ENCODE measurements at regions not wholly inside any gene's neighbourhood (a gene's known extent, or its start where the extent isn't known, plus 50 kb on each side); places are given as distances from the start of the nearest gene placed in this dataset.
A peak's percentile ranks its signal among the peaks of the same experiment; 100 is the strongest.

DNA sequence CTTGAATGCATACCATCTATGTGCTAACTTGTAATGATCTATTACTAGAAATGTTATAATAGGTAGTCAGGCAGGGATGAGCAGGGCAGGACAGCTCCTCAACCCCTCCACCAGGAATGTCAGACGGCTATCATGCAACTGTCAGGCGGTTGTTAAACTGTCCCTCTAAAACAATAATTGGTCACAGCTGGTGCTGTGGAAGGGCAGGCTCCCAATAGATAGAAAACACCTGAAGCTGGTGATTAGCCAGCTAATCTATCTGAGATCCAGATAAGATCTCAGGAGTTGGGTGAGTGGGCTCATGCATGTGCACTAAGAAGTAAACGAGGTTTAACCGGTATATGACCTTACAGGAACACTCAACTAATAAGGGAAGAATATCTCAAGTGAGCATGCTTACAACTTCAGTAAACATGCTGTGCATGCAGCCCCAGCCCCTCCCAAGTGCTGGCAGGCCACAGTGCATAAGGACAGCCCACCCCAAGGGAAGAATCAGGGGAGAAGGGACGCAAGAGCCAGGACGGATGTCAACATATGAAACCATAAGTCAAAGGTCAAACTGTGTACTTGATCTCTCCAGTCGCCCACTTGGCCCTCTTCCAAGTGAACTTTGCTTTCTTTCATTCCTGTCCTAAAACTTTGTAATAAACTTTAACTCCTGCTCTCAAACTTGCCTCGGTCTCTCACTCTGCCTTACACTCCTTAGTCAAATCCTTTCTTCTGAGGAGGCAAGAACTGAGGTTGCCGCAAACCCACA is 566.2 kb upstream of the NRSN1 start (continued):
- TF ChIP-seq, protein P1, sequence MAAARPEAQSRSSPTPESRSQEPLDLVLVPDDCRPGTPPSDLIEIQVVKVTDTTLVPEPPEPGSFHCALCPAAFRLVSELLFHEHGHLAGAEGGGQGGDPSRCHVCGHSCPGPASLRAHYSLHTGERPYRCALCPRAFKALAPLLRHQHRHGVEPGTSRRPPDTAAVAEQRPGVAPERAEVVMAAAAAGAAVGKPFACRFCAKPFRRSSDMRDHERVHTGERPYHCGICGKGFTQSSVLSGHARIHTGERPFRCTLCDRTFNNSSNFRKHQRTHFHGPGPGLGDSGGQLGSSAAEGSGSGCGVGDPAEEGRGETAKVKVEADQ (CRISPR knock-in tag; IDR thresholded peaks at IDR 0.05; ENCODE audit: borderline replicate concordance) = no peak
- TF ChIP-seq TP53 (CRISPR knock-in tag; conservative IDR thresholded peaks at IDR 0.05) (no peak), NKX3-1 (CRISPR knock-in tag; IDR thresholded peaks at IDR 0.05) (no peak), ZNF549 (CRISPR knock-in tag; IDR thresholded peaks at IDR 0.05) (no peak), RFXANK (CRISPR knock-in tag; IDR thresholded peaks at IDR 0.05) (no peak), MEF2D (CRISPR knock-in tag; IDR thresholded peaks at IDR 0.05) (no peak), ZNF30 (CRISPR knock-in tag; IDR thresholded peaks at IDR 0.05) (no peak), SOX6 (IDR thresholded peaks at IDR 0.05) (no peak), SOX6 (CRISPR knock-in tag; IDR thresholded peaks at IDR 0.05) (0 out of 2 replicates have a peak, but pooled peaks have one; percentile 24), PHF21A (CRISPR knock-in tag; IDR thresholded peaks at IDR 0.05) (0 out of 2 replicates have a peak, but pooled peaks have one; percentile 28), CREB1 (IDR thresholded peaks at IDR 0.05) (no peak), CREB1 (CRISPR knock-in tag; IDR thresholded peaks at IDR 0.05) (no peak)
- TF ChIP-seq, protein P2, sequence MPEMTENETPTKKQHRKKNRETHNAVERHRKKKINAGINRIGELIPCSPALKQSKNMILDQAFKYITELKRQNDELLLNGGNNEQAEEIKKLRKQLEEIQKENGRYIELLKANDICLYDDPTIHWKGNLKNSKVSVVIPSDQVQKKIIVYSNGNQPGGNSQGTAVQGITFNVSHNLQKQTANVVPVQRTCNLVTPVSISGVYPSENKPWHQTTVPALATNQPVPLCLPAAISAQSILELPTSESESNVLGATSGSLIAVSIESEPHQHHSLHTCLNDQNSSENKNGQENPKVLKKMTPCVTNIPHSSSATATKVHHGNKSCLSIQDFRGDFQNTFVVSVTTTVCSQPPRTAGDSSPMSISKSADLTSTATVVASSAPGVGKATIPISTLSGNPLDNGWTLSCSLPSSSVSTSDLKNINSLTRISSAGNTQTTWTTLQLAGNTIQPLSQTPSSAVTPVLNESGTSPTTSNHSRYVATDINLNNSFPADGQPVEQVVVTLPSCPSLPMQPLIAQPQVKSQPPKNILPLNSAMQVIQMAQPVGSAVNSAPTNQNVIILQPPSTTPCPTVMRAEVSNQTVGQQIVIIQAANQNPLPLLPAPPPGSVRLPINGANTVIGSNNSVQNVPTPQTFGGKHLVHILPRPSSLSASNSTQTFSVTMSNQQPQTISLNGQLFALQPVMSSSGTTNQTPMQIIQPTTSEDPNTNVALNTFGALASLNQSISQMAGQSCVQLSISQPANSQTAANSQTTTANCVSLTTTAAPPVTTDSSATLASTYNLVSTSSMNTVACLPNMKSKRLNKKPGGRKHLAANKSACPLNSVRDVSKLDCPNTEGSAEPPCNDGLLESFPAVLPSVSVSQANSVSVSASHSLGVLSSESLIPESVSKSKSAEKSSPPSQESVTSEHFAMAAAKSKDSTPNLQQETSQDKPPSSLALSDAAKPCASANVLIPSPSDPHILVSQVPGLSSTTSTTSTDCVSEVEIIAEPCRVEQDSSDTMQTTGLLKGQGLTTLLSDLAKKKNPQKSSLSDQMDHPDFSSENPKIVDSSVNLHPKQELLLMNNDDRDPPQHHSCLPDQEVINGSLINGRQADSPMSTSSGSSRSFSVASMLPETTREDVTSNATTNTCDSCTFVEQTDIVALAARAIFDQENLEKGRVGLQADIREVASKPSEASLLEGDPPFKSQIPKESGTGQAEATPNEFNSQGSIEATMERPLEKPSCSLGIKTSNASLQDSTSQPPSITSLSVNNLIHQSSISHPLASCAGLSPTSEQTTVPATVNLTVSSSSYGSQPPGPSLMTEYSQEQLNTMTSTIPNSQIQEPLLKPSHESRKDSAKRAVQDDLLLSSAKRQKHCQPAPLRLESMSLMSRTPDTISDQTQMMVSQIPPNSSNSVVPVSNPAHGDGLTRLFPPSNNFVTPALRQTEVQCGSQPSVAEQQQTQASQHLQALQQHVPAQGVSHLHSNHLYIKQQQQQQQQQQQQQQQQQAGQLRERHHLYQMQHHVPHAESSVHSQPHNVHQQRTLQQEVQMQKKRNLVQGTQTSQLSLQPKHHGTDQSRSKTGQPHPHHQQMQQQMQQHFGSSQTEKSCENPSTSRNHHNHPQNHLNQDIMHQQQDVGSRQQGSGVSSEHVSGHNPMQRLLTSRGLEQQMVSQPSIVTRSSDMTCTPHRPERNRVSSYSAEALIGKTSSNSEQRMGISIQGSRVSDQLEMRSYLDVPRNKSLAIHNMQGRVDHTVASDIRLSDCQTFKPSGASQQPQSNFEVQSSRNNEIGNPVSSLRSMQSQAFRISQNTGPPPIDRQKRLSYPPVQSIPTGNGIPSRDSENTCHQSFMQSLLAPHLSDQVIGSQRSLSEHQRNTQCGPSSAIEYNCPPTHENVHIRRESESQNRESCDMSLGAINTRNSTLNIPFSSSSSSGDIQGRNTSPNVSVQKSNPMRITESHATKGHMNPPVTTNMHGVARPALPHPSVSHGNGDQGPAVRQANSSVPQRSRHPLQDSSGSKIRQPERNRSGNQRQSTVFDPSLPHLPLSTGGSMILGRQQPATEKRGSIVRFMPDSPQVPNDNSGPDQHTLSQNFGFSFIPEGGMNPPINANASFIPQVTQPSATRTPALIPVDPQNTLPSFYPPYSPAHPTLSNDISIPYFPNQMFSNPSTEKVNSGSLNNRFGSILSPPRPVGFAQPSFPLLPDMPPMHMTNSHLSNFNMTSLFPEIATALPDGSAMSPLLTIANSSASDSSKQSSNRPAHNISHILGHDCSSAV (CRISPR knock-in tag; IDR thresholded peaks at IDR 0.05; ENCODE audit: borderline replicate concordance) = no peak
- TF ChIP-seq, protein P3, sequence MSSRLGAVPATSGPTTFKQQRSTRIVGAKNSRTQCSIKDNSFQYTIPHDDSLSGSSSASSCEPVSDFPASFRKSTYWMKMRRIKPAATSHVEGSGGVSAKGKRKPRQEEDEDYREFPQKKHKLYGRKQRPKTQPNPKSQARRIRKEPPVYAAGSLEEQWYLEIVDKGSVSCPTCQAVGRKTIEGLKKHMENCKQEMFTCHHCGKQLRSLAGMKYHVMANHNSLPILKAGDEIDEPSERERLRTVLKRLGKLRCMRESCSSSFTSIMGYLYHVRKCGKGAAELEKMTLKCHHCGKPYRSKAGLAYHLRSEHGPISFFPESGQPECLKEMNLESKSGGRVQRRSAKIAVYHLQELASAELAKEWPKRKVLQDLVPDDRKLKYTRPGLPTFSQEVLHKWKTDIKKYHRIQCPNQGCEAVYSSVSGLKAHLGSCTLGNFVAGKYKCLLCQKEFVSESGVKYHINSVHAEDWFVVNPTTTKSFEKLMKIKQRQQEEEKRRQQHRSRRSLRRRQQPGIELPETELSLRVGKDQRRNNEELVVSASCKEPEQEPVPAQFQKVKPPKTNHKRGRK (CRISPR knock-in tag; IDR thresholded peaks at IDR 0.05) = no peak
- TF ChIP-seq, protein P4, sequence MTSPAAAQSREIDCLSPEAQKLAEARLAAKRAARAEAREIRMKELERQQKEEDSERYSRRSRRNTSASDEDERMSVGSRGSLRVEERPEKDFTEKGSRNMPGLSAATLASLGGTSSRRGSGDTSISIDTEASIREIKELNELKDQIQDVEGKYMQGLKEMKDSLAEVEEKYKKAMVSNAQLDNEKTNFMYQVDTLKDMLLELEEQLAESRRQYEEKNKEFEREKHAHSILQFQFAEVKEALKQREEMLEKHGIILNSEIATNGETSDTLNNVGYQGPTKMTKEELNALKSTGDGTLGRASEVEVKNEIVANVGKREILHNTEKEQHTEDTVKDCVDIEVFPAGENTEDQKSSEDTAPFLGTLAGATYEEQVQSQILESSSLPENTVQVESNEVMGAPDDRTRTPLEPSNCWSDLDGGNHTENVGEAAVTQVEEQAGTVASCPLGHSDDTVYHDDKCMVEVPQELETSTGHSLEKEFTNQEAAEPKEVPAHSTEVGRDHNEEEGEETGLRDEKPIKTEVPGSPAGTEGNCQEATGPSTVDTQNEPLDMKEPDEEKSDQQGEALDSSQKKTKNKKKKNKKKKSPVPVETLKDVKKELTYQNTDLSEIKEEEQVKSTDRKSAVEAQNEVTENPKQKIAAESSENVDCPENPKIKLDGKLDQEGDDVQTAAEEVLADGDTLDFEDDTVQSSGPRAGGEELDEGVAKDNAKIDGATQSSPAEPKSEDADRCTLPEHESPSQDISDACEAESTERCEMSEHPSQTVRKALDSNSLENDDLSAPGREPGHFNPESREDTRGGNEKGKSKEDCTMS (CRISPR knock-in tag; conservative IDR thresholded peaks at IDR 0.05) = no peak
- TF ChIP-seq, protein P5, sequence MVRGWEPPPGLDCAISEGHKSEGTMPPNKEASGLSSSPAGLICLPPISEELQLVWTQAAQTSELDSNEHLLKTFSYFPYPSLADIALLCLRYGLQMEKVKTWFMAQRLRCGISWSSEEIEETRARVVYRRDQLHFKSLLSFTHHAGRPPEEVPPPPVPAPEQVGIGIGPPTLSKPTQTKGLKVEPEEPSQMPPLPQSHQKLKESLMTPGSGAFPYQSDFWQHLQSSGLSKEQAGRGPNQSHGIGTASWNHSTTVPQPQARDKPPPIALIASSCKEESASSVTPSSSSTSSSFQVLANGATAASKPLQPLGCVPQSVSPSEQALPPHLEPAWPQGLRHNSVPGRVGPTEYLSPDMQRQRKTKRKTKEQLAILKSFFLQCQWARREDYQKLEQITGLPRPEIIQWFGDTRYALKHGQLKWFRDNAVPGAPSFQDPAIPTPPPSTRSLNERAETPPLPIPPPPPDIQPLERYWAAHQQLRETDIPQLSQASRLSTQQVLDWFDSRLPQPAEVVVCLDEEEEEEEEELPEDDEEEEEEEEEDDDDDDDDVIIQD (CRISPR knock-in tag; IDR thresholded peaks at IDR 0.05; ENCODE audit: low read depth) = no peak

Data from HepG2 (cell line).